ENCODE measurements at regions not wholly inside any gene's neighbourhood (a gene's known extent, or its start where the extent isn't known, plus 50 kb on each side); places are given as distances from the start of the nearest gene placed in this dataset.
"Not testable (repeated sequence)": the region's sequence is repeated elsewhere in the genome, so short reads cannot be mapped to it uniquely, and the experiment has no call there.

- intact Hi-C loops (cut with DNase I, micrococcal nuclease) = loop anchor here in 1 of 2 experiments (5.0 to 10.0 kb wide), 2 partner anchors 33 to 204 kb away; no protein-coding TSS in a partner anchor
Observed at GRCh38 chr1:116850436-116850835, 59.3 kb upstream of the PTGFRN start.

GRCh38 chr1:116851189-116851588, 58.5 kb upstream of the PTGFRN start:
- H3K4me3 Mint-ChIP-seq; H3K27me3 Mint-ChIP-seq; DNase-seq; CTCF ChIA-PET; H3K27ac Mint-ChIP-seq; H3K9me3 Mint-ChIP-seq (ENCODE audit: low read depth); H3K36me3 Mint-ChIP-seq (ENCODE audit: low read depth); POLR2A ChIA-PET; ATAC-seq: not testable (repeated sequence)
- H3K4me1 Mint-ChIP-seq = peaks cover 53% of the 10 kb centered on the region
- intact Hi-C loops (cut with DNase I, micrococcal nuclease) = loop anchor here in 1 of 2 experiments (5.0 to 10.0 kb wide), 2 partner anchors 34 to 204 kb away; no protein-coding TSS in a partner anchor

More at GRCh38 chr1:116850436-116850835, 59.3 kb upstream of the PTGFRN start:
- DNase-seq (no peak), ATAC-seq (no peak)
- H3K27ac Mint-ChIP-seq = no peak overlapping the region
- H3K4me1 Mint-ChIP-seq = peaks cover 55% of the 10 kb centered on the region
- ChIA-PET CTCF (interaction anchor here (0.7 kb wide), 1 partner anchor 24 kb away, joined by 3 read pairs; no protein-coding TSS in a partner anchor), POLR2A (interaction anchor here (0.5 to 0.6 kb wide), 2 partner anchors 84 to 711 kb away, joined by 4 read pairs; no protein-coding TSS in a partner anchor)
- peaks cover 2% of the 10 kb centered on the region for H3K36me3 Mint-ChIP-seq (ENCODE audit: low read depth)
- H3K4me3 Mint-ChIP-seq = no peak overlapping the region
- H3K27me3 Mint-ChIP-seq = peaks cover 2% of the 10 kb centered on the region
- peaks cover 5% of the 10 kb centered on the region for H3K9me3 Mint-ChIP-seq (ENCODE audit: low read depth)

GRCh38 chr1:116851846-116852245, 57.9 kb upstream of the PTGFRN start:
- no peaks in the 10 kb centered on the region for H3K36me3 Mint-ChIP-seq (ENCODE audit: low read depth)
- CTCF ChIA-PET = interaction anchor here (0.7 kb wide), 1 partner anchor 20 kb away, joined by 3 read pairs; no protein-coding TSS in a partner anchor

GRCh38 chr1:116852367-116852766, 57.3 kb upstream of the PTGFRN start:
- no peak overlapping the region for H3K4me3 Mint-ChIP-seq
- POLR2A ChIA-PET = interaction anchor here (0.6 kb wide), 1 partner anchor 11 kb away, joined by 3 read pairs; no protein-coding TSS in a partner anchor
- intact Hi-C loops (cut with DNase I, micrococcal nuclease) = loop anchor here in 1 of 2 experiments (5.0 to 10.0 kb wide), 2 partner anchors 35 to 202 kb away; no protein-coding TSS in a partner anchor
- CTCF ChIA-PET = interaction anchor here (0.7 kb wide), 1 partner anchor 20 kb away, joined by 3 read pairs; no protein-coding TSS in a partner anchor
- peaks cover 46% of the 10 kb centered on the region for H3K4me1 Mint-ChIP-seq
- DNase-seq (no peak), ATAC-seq (no peak)
- peaks cover 2% of the 10 kb centered on the region for H3K9me3 Mint-ChIP-seq (ENCODE audit: low read depth)
- peaks cover 2% of the 10 kb centered on the region for H3K27me3 Mint-ChIP-seq
- no peaks in the 10 kb centered on the region for H3K36me3 Mint-ChIP-seq (ENCODE audit: low read depth)
- peak overlapping the region; percentile 17 for H3K27ac Mint-ChIP-seq

More at GRCh38 chr1:116851846-116852245, 57.9 kb upstream of the PTGFRN start:
- intact Hi-C loops (cut with DNase I, micrococcal nuclease) = loop anchor here in 1 of 2 experiments (5.0 to 10.0 kb wide), 2 partner anchors 35 to 203 kb away; no protein-coding TSS in a partner anchor
- peaks cover 2% of the 10 kb centered on the region for H3K27me3 Mint-ChIP-seq
- H3K4me3 Mint-ChIP-seq = no peak overlapping the region
- ATAC-seq (no peak), DNase-seq (no peak)
- H3K9me3 Mint-ChIP-seq (ENCODE audit: low read depth) = peaks cover 2% of the 10 kb centered on the region
- POLR2A ChIA-PET = interaction anchor here (0.6 kb wide), 1 partner anchor 10 kb away, joined by 3 read pairs; no protein-coding TSS in a partner anchor
- H3K27ac Mint-ChIP-seq = no peak overlapping the region
- H3K4me1 Mint-ChIP-seq = peaks cover 50% of the 10 kb centered on the region

- H3K4me1 Mint-ChIP-seq = peaks cover 40% of the 10 kb centered on the region
- POLR2A ChIA-PET = no interaction called here
Observed at GRCh38 chr1:116852910-116853309, 56.8 kb upstream of the PTGFRN start.

GRCh38 chr1:116853680-116854402, 55.9 kb upstream of the PTGFRN start:
- ChIA-PET POLR2A (interaction anchor here (1.0 kb wide), 1 partner anchor 27 kb away, joined by 5 read pairs; no protein-coding TSS in a partner anchor), CTCF (interaction anchor here (0.8 to 1.4 kb wide), 6 partner anchors 14 to 204 kb away, joined by 3 to 4 read pairs (median 4); no protein-coding TSS in a partner anchor)
- peak overlapping the region; percentile 75 for H3K27ac Mint-ChIP-seq
- peaks cover 31% of the 10 kb centered on the region for H3K4me1 Mint-ChIP-seq
- ATAC-seq = peak; percentile 85
- peaks cover 2% of the 10 kb centered on the region for H3K27me3 Mint-ChIP-seq
- peak; percentile 23 for DNase-seq
- H3K4me3 Mint-ChIP-seq = no peak overlapping the region
- peaks cover 2% of the 10 kb centered on the region for H3K9me3 Mint-ChIP-seq (ENCODE audit: low read depth)
- H3K36me3 Mint-ChIP-seq (ENCODE audit: low read depth) = no peaks in the 10 kb centered on the region
- intact Hi-C loops (cut with DNase I, micrococcal nuclease) = loop anchor here in 1 of 2 experiments (5.0 to 10.0 kb wide), 2 partner anchors 37 to 201 kb away; no protein-coding TSS in a partner anchor

More at GRCh38 chr1:116852910-116853309, 56.8 kb upstream of the PTGFRN start:
- ATAC-seq (no peak), DNase-seq (no peak)
- Mint-ChIP-seq H3K36me3 (ENCODE audit: low read depth) (no peaks in the 10 kb centered on the region), H3K9me3 (ENCODE audit: low read depth) (peaks cover 2% of the 10 kb centered on the region), H3K27me3 (peaks cover 2% of the 10 kb centered on the region), H3K4me3 (no peak overlapping the region), H3K27ac (no peak overlapping the region)
- CTCF ChIA-PET = interaction anchor here (1.1 to 1.4 kb wide), 4 partner anchors 27 to 205 kb away, joined by 3 to 4 read pairs (median 4); no protein-coding TSS in a partner anchor
- intact Hi-C loops (cut with DNase I, micrococcal nuclease) = loop anchor here in 1 of 2 experiments (5.0 to 10.0 kb wide), 2 partner anchors 36 to 202 kb away; no protein-coding TSS in a partner anchor

- CTCF ChIA-PET = interaction anchor here (1.2 kb wide), 1 partner anchor 14 kb away, joined by 3 read pairs; no protein-coding TSS in a partner anchor
- no peak overlapping the region for H3K4me3 Mint-ChIP-seq
- peaks cover 2% of the 10 kb centered on the region for H3K27me3 Mint-ChIP-seq
- peak overlapping the region; percentile 75 for H3K27ac Mint-ChIP-seq
- peaks cover 26% of the 10 kb centered on the region for H3K4me1 Mint-ChIP-seq
- DNase-seq = no peak
- ATAC-seq = no peak
- no peaks in the 10 kb centered on the region for H3K36me3 Mint-ChIP-seq (ENCODE audit: low read depth)
- intact Hi-C loops (cut with DNase I, micrococcal nuclease) = loop anchor here in 1 of 2 experiments (5.0 to 10.0 kb wide), 2 partner anchors 37 to 200 kb away; no protein-coding TSS in a partner anchor
- POLR2A ChIA-PET = interaction anchor here (1.0 kb wide), 1 partner anchor 27 kb away, joined by 5 read pairs; no protein-coding TSS in a partner anchor
- peaks cover 2% of the 10 kb centered on the region for H3K9me3 Mint-ChIP-seq (ENCODE audit: low read depth)
Observed at GRCh38 chr1:116854403-116854690, 55.4 kb upstream of the PTGFRN start.

GRCh38 chr1:116854716-116855115, 55.0 kb upstream of the PTGFRN start:
- no peak overlapping the region for H3K4me3 Mint-ChIP-seq
- H3K27me3 Mint-ChIP-seq = peaks cover 2% of the 10 kb centered on the region
- DNase-seq (no peak), ATAC-seq (no peak)
- peaks cover 2% of the 10 kb centered on the region for H3K9me3 Mint-ChIP-seq (ENCODE audit: low read depth)
- ChIA-PET POLR2A (no interaction called here), CTCF (interaction anchor here (1.1 to 1.2 kb wide), 2 partner anchors 13 to 27 kb away, joined by 3 read pairs; no protein-coding TSS in a partner anchor)
- peaks cover 26% of the 10 kb centered on the region for H3K4me1 Mint-ChIP-seq
- intact Hi-C loops (cut with DNase I, micrococcal nuclease) = loop anchor here in 1 of 2 experiments (5.0 to 10.0 kb wide), 2 partner anchors 37 to 200 kb away; no protein-coding TSS in a partner anchor
- no peaks in the 10 kb centered on the region for H3K36me3 Mint-ChIP-seq (ENCODE audit: low read depth)
- H3K27ac Mint-ChIP-seq = no peak overlapping the region

- Mint-ChIP-seq H3K9me3 (ENCODE audit: low read depth) (peaks cover 2% of the 10 kb centered on the region), H3K4me1 (peaks cover 23% of the 10 kb centered on the region), H3K27ac (no peak overlapping the region), H3K4me3 (no peak overlapping the region), H3K27me3 (no peaks in the 10 kb centered on the region), H3K36me3 (ENCODE audit: low read depth) (no peaks in the 10 kb centered on the region)
- CTCF ChIA-PET = interaction anchor here (1.0 to 1.1 kb wide), 3 partner anchors 27 to 203 kb away, joined by 3 to 4 read pairs (median 4); no protein-coding TSS in a partner anchor
- ATAC-seq = no peak
- POLR2A ChIA-PET = no interaction called here
- no peak for DNase-seq
- intact Hi-C loops (cut with DNase I, micrococcal nuclease) = loop anchor here in 1 of 2 experiments (10.0 kb wide), 1 partner anchor 200 kb away; no protein-coding TSS in a partner anchor
Observed at GRCh38 chr1:116855191-116855619, 54.5 kb upstream of the PTGFRN start.

GRCh38 chr1:116855773-116856201, 53.9 kb upstream of the PTGFRN start:
- no peak overlapping the region for H3K4me3 Mint-ChIP-seq
- H3K27ac Mint-ChIP-seq = no peak overlapping the region
- ATAC-seq (no peak), DNase-seq (no peak)
- POLR2A ChIA-PET = no interaction called here
- CTCF ChIA-PET = interaction anchor here (0.6 to 1.1 kb wide), 6 partner anchors 10 to 202 kb away, joined by 3 to 4 read pairs (median 4); no protein-coding TSS in a partner anchor
- no peaks in the 10 kb centered on the region for H3K27me3 Mint-ChIP-seq
- intact Hi-C loops (cut with DNase I, micrococcal nuclease) = loop anchor here in 1 of 2 experiments (10.0 kb wide), 1 partner anchor 199 kb away; no protein-coding TSS in a partner anchor
- H3K9me3 Mint-ChIP-seq (ENCODE audit: low read depth) = peaks cover 2% of the 10 kb centered on the region
- H3K36me3 Mint-ChIP-seq (ENCODE audit: low read depth) = no peaks in the 10 kb centered on the region
- H3K4me1 Mint-ChIP-seq = peaks cover 23% of the 10 kb centered on the region

- no peak overlapping the region for H3K27ac Mint-ChIP-seq
- no peak for DNase-seq
- peaks cover 23% of the 10 kb centered on the region for H3K4me1 Mint-ChIP-seq
- H3K27me3 Mint-ChIP-seq = no peaks in the 10 kb centered on the region
- H3K4me3 Mint-ChIP-seq = no peak overlapping the region
- peaks cover 2% of the 10 kb centered on the region for H3K9me3 Mint-ChIP-seq (ENCODE audit: low read depth)
- ChIA-PET POLR2A (no interaction called here), CTCF (interaction anchor here (0.6 to 1.1 kb wide), 5 partner anchors 9 to 202 kb away, joined by 3 to 4 read pairs (median 4); no protein-coding TSS in a partner anchor)
- intact Hi-C loops (cut with DNase I, micrococcal nuclease) = loop anchor here in 1 of 2 experiments (10.0 kb wide), 1 partner anchor 198 kb away; no protein-coding TSS in a partner anchor
- no peak for ATAC-seq
- H3K36me3 Mint-ChIP-seq (ENCODE audit: low read depth) = no peaks in the 10 kb centered on the region
Observed at GRCh38 chr1:116856312-116856711, 53.4 kb upstream of the PTGFRN start.

Data from activated CD4-positive, alpha-beta T cell treated with anti-CD3 and anti-CD28 coated beads for 36 hours (primary cell).